HT-29 (cell line): ENCODE measurements at regions not wholly inside any gene's neighbourhood (a gene's known extent, or its start where the extent isn't known, plus 50 kb on each side); places are given as distances from the start of the nearest gene placed in this dataset.
"Not testable (repeated sequence)": the region's sequence is repeated elsewhere in the genome, so short reads cannot be mapped to it uniquely, and the experiment has no call there.

ENCODE experiments used
- DNase-seq: peaks from one replicate; pipeline ENCODE4 v3.0.0-alpha.2; 2015; ENCODE audit warnings: low spot score

DNA sequence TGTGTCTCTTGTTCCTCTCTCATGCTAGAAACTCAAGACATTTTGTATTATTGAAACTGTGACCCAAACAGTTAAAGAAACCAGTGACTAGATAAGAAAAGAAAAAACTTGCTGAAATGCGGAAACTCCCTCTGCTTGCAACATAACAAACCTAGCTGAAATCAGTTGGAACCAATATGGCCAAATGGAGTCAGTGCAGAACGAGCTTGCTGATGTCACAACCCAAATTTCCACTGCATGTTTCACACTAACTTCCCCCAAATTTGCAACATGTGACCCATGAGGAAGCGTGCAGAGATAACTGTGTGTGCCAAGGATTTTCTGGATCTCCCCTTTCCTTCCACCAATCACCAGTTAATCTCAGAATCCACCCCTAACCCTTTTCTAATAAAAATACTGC lies 208.0 kb downstream of the DLEU7 start:
- DNase-seq = no peak

DNA sequence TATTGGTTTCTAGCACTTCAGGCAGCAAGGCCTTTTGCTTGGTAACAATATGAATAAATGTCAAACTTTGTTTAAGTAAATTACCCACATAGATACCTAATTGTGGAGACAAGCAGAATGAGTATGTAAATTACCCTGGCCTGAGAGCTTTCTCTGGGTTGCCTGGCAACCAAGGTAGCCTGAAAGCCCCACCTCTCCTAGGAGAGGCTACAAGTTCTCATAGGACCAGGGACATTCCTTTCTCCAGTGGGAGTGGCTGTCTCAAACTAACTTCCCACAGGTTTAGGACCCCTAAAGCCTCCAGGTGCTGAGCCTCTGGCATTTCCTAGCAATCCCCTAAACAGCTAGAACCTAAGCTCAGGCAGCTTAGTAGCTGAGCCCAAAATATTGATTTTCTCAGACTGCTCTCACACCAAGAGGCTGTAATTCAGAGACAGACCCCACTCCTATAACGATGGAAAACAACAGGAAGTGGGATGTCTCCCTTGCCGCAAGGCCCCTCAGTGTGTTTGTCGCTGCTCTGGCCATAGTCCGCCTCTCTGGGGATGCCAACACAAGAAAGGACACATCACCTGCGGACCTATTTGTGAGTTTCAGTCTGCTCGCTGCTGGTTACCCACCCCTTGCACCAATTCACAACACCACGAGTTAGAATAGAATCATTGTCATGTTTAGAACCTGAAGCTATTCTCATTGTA lies 207.3 kb downstream of the DLEU7 start:
- DNase-seq = no peak

DNA sequence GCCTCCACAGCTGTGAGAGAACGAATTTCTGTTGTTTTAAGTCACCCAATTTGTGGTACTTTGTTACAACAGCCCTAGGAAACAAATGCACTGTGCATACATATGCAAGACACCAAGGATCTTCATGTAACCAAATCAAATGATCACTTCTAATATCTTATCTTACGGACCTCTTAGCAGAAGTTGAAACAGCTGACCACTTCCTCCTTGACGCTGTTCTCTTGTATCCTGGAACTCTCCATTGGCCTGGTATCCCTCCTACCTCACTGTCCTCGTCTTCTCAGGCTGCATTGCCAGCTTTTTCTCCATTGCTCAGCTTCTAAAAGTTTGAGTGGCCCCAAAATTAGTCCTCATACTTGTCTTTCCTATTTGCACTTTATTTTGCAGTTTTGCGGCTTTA lies 200.4 kb downstream of the DLEU7 start:
- no peak for DNase-seq

DNA sequence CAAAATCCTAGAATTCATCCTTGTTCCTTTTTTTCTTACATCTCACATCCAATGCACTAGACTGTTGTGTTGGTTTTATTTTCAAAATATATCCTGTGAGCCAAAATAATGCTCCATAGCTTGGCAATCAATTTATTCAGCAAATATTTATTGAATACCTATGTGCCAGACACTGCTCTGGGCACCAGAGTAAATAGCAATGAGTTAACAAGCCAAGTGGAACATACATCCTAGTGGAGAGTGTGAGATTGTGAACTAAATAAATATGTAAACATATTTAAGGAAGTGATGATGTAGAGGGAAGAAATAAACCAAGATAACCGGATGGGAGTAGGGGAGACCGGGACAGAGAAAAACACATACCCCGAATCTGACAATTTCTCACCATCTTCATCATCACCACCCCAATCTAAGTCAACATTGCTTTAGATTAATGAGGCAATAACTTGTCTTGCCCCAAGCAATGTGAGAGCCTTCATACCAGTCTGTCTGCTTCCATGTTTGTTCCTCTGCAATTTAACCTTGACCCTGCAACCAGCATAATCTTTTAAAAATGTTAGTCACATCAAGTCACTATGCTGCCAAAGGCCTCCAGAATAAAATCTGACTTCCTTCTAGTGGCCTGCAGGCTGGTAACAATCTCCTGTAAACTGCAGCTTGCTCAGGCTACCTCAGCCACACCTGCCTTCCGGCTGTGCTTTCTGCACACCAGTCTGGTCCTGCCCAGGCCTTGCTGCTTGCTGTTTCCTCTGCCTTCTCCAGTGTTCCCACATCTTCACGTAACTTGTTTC lies 199.2 kb downstream of the DLEU7 start:
- DNase-seq = no peak

DNA sequence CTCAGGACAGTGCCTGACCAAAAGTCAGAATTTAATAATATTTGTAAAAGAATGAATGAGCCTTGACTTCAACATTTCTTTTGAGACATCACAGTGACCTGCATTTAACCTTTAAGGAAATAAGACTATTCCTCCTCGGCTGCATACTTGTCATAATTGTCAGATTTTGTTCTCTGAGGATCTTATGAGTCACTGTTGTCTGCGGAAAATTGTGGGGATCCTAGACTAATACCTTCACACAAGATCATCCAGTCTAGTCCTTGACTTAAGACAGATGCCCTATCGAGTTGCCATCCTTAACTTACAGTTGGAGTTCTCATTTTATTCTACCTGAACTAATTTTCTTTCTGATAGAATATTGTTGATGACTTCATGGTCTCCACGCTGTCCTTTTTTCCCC lies 198.4 kb downstream of the DLEU7 start:
- DNase-seq = no peak

DNA sequence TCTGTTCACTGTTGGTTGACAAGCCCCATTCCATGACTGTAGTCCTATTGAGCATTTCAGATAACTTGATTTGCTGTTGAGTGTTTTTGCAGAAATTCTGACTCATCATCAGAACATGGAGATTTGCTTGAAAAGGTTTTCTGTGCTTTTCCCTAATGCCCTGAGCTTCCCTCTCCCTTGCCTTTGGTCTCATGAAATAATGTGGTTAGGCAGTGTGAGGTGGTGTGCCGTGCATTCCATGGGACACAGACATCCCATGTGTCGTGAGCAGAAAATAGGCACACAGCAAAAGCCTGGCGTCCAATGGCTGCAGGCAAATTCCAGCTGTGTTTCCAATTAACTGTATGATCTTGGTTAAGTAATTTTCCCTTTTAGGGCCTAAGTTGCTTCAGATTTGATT lies 197.4 kb downstream of the DLEU7 start:
- DNase-seq = no peak

DNA sequence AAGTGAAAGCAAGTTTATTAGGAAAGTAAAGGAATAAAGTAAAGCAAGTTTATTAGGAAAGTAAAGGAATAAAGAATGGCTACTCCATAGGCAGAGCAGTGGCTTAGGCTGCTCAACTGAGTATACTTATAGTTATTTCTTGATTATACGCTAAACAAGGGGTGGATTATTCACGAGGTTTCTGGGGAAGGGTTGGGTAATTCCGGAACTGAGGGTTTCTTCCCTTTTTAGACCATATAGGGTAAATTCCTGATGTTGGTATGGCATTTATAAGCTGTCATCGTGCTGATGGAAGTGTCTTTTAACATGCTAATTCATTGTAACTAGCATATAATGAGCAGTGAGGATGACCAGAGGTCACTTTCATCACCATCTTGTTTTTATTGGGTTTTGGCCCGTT lies 194.3 kb downstream of the DLEU7 start:
- DNase-seq = no peak

DNA sequence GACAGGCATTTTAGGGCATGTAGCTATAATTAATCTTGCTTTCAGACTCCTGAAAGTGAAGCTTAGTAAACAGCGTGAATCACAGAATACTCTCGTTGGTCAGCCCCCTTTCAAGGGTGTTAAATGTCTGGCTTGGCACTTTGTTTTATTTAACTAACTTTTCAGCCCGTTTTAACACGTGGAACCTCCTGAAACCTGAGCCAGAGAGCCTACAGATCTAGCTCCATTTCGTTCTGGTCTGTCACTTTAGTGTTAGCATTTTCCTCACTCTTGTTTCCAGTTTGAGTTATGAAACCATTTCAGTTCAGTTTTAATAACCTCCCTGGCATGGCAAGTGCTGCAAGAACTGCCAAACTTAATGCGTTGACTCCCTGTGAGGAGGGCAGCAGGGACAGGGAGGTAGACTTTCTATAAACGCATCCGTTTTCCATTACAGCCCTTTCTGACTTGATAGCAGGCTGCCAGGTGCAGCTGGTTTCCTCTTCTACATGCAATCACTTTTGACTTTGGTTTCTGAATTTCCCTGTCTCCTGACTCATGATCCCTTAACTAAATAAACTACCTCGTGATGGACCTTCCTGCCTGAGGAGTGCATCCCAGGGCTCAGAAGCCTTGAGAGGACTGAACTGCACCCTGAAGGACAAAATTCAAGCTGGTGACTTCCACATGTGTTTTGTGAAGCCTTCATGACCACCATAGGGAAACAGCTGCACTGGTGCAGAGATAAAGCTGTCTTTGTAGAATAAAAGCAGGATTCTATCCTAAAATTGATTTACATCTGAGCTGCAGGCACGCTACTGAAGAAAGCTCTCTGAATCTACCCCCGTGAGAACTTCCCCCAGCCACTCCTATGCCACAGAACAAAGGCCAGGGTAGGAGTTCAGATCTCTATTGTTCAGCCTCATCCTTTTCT lies 192.6 kb downstream of the DLEU7 start:
- no peak for DNase-seq

DNA sequence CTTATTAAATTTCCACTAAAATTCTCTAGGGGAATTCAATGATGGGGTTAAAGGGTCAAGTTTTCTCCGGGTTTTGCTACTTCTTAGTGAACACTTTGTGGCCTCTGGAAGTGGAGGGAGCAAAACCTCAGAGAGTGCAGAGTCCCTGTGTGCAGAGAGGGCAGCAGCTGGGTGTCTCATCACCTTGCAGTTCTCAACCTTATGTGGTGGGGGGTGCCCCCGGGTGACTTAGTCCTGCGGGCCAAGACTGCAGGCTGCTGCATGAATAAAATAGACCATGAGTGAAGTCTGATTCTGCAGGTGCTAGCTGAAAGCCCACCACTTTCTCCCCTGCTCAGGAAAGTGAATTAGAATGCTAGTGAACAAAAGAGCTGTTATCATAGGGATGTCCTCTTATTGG lies 191.6 kb downstream of the DLEU7 start:
- DNase-seq = no peak

DNA sequence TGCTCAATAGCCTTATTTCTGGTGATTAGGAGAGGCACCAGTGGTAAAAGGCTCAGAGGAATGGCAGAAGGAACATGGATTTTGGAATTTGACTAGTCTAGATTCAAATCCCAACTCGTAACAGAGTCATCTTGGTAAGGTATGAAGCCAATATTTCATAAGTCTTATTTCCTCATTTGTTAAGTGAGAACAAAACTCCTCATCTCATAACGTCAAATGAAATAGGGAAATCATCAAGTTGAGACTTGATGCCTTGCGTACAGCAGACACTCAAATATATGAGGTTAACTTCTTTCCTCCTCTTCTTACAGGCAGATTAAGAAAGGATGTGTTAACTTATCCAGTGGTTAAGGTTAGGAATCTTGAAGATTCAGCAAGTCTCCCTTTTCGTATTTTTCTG lies 189.2 kb downstream of the DLEU7 start:
- no peak for DNase-seq

DNA sequence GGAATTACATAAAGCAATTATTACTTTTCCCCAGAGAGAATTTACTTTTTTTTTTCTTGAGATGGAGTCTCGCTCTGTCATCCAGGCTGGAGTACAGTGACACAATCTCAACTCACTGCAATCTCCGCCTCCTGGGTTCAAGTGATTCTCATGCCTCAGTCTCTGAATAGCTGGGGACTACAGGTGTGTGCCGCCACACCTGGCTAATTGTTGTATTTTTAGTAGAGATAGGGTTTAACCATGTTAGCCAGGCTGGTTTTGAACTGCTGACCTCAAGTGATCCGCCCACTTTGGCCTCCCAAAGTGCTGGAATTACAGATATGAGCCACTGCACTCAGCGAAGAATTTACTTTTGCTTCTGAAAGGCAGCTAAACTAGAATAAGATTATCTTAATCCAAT lies 181.6 kb downstream of the DLEU7 start:
- DNase-seq = not testable (repeated sequence)

DNA sequence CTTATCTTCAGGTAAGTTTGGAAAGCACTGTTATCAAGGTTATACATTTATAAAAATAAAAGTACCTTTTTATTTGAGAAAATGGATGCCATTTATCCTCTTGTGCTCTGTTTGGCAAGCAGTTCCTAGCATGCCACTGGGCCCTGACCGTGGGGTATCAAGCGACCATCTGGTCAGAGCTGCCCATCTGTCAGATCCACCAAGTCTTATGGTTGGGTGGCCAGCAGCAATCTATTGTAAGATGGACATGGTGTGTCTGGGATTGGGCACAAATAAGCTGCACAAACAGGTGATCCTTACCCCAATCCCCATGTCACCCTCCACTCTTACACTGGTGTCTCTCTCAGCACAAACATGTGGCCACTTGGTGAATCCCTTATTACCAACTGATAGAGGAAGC lies 178.5 kb downstream of the DLEU7 start:
- no peak for DNase-seq

DNA sequence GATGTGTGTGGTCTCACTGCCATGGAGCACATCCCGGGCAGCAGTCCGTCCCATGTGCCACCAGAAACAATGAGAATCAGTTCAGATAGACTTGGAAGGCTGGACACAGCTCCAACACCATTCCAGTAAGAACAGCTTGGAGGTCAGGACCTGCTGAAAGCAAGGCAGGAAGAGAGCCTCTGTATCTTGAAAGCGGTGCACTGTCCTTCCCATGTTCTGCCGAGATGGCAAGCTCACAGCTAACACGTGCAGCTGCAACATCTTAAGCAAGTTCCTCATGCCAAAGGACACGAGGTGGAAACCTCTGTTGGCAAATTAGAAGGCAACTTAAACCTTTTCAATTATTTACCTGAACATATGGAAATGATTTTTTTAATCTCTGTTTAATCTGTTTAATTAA lies 175.4 kb downstream of the DLEU7 start:
- no peak for DNase-seq

DNA sequence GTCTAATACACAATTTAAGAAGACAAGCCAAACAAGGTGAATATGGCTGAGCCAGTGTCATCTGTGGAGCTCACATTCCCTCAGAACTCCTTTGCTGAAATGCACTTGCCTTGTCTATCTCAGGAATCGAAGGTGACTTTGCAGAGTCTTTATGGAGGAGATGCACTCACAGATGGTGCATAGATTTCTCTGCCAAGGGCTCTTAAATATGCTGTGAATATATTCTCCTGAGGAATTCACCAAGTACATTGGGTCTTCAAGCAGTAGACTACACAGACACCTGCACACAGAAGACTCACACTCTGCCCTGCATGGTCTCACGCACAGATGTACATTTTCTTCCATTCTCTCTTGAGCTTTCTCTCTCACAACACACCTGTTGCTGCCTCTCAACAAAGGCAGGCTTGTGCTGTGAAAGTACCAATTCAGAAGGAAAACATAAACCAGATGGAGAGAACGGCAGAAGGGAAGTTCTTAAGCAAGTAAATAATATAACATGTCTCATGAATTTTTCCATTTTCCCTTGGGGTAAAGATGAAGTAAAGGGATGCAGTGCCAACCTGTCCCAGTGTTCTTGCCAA lies 174.7 kb downstream of the DLEU7 start:
- no peak for DNase-seq

DNA sequence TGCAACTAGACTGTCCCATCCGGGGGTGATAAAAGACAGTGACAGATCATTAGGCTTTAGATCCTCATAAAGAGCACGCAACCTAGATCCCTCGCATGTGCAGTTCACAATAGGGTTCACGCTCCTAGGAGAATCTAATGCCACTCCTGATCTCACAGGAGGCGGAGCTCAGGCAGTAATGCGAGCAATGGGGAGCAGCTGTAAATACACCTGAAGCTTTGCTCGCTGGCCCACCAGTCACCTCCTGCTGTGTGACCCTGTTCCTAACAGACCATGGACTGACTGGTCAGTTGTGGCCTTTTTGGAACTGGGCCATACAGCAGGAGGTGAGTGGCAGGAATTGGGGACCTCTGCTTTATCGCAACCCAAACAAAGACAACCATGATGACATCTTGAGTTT lies 173.2 kb downstream of the DLEU7 start:
- DNase-seq = no peak

DNA sequence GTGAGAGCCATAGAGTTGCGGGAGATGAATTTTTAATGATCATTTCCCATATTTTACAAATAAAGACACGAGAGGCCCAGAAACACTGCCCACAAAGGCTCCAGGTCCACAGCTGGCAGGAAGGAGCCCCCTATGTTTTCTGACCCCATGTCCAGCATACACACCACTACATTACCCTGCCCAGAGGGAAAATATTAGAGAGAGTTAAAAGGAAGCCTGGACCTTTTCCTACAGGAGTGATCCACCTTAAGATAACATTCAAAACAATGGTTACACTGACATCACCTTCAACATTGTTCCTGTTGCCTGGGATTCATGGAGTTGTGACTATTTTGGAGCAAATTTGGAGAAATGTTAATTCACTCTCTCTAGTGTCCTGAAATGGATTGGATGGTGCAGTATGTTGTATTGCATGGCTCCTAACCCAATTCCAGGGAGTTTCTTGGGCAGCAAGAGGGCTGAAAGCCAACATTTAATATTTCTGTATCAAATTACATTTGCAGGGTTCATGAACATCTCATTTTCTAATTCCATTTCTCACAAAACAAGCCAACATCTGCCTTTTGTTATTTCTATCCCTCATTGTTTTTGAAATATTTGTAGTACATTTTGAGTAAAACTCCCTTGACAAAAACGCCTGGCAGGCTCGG lies 172.5 kb downstream of the DLEU7 start:
- DNase-seq = no peak

DNA sequence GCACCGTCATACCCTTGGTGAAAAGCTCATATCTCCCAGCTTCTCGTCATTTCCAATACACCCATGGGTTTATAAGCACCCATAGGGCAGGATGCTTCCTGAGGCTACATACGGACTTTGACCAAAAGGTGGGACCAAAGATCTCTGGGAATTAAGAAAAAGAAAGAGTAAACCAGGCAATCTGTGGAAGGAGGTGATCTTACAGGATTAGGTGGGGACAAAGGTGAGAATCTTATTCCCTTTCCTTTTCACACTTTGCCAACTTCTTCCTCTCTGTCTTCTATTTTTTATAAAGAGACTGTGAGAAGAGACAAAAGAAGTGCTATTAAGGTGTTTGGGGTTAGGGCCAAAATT lies 172.0 kb downstream of the DLEU7 start:
- peak; percentile 7 for DNase-seq

DNA sequence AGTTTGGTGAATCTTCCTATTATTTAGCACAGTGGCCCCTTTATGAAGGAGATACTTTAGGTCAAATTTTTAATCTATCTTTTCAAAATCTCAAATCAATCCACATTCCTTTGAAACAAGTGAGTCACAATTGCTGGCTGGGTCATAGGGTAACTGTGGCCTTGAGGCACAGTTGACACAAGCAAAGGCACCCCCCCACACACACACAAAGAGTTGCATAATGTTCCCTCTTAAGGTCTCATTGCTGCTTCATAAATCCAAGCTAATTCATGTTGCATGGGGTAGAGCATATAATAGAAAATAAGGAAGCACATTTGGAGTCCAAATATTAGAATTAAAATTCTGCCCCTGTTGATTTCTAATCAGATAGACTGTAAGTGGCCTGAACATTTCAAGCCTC lies 171.5 kb downstream of the DLEU7 start:
- no peak for DNase-seq

DNA sequence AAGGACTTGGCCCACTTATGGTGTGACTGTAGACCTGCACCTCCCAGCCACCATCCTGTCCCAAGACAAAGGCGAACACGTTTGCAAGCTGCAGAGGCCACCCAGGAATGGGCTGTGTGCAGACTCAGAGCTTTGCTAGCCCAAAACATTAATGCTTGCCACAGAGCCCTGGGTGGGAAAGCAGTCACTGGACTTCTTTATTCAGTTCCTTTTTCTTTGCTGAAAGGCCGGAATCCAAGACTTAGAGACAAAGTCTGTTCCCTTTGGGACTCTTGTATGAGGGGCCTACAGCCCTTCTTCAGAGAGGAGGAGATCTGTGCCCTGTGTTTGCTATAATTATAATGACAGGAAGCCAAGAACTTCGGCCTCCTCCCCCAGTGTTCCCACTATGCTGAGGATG lies 167.8 kb downstream of the DLEU7 start:
- no peak for DNase-seq

DNA sequence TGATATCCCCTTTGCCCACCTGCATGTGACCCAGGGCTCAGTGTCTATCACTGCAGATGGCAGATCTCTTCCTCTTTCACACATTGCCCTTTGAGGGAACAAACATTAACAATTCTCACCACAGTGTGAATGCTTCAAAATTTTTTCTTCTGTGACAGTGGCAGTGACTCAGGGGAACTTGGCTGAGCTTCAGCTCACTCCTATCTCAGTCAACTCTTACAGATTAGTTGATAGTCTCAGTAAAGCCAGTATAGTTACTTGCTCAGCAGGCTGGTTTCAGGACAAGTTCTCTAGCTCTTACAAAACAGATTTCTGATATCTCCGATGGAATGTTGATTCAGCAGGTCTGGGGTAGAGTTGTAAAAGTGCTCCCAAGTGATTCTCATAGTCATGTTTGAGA lies 166.9 kb downstream of the DLEU7 start:
- peak; percentile 9 for DNase-seq

DNA sequence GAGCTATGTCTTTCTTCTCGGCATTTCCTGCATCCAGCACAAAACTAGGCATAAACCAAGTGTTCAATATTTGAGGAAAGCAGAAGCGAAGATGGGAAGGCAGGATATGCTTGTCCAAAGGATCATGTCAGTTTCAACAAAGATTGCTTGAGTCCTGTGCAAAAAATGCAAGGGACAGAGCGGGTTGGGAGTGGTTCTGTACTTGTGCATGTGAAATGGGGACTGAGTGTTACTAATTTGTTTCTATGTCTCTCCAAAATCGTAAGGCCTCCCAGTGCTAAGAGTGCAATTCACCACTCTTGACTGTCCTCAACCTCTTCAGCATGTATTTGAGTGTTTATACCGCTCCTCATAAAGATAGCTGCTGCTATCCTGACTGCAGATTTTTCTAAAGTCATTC lies 166.2 kb downstream of the DLEU7 start:
- no peak for DNase-seq
